DMS79 (cell line): ENCODE measurements at regions not wholly inside any gene's neighbourhood (a gene's known extent, or its start where the extent isn't known, plus 50 kb on each side); places are given as distances from the start of the nearest gene placed in this dataset.
"Not testable (repeated sequence)": the region's sequence is repeated elsewhere in the genome, so short reads cannot be mapped to it uniquely, and the experiment has no call there.

Source experiments
- DNase-seq: peaks from one replicate; lab custom pipeline; 2025; lab: John Stamatoyannopoulos, UW

GRCh38 chr11:116335078-116335477 is 437.7 kb downstream of the BUD13 start:
- no peak for DNase-seq

DNA sequence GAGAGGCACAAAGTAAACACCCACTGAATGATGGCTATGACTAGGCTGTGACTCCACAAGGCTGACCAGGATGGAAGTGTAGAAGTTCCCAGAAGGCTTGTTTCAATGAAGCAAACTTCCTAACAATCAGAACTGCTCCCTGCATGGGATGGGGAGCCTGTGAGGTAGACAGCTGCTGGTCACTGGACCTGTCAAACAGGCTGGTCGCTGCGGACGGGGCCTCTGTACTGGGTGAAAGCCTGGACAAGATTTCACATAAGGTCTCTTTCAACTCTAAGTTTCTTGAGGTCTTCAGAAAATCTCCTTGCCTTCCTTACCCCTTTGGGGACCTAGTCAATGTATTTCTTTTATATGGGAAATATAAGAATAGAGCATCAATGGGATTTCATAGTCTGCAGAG is 438.2 kb downstream of the BUD13 start:
- DNase-seq = no peak

GRCh38 chr11:116333001-116333535 is 439.7 kb downstream of the BUD13 start:
- DNase-seq = no peak

- DNase-seq = no peak
These were observed 440.4 kb downstream of the BUD13 start for GRCh38 chr11:116332391-116332790.

GRCh38 chr11:116331381-116331780 is 441.4 kb downstream of the BUD13 start:
- DNase-seq = no peak

DNA sequence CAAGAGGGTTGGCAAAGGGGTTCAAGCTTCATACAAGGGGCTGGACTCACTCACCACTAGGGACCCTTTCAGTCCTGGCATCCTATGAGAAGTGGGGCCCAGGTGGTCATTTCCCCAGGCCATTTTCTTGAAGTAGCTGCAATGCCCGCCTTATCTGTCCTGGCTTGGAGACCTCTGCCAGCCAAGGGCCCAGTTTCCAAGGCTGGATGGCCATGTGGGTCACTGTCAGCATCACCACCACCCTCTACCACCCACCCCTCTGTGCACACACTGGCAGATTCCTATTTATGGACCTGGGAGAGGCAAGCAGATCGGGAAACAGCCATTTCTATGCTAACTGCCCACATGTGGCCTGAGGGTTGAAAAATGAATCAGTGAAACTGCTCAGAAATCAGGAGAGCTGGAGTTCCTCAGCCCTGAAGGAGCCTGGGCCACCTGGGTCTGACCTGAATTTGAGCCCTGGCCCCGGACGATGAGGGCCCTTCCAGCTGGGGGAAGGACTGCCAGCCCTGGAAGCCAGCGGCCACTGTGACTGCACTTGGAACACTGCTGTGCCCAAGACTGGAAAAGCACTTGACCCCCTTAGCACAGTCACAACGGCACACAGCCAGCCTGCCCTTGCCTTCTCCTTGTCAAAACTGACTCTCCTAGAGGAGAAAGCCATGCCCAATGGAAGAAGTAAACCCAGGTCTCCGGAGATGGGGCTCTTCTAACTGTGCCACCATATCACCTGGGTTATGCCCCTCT is 442.2 kb downstream of the BUD13 start:
- no peak for DNase-seq

- DNase-seq = no peak
These were observed 443.3 kb downstream of the BUD13 start for GRCh38 chr11:116329354-116330090.

DNA sequence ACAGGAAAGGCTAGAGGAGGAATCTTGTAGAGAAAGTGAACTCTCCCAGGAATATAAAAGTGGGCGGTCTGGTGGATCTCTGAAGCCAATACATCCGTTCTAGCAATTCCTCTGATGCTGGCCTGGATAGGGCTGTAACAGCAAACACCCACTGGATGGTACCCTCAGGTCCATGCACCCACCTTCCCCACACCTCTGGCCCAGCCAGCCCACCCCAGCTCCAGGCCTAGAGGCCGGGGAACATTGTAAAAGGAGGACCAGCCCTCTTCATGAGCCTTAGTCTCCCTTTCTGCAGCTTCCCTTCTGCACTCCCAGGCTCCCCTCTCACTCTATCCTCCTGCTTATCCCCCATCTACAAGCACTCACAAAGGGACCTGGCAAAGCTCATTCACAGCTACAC is 443.9 kb downstream of the BUD13 start:
- DNase-seq = no peak

- DNase-seq = no peak
These were observed 444.4 kb downstream of the BUD13 start for GRCh38 chr11:116328391-116328790.

GRCh38 chr11:116326146-116326545 is 446.6 kb downstream of the BUD13 start:
- no peak for DNase-seq

DNA sequence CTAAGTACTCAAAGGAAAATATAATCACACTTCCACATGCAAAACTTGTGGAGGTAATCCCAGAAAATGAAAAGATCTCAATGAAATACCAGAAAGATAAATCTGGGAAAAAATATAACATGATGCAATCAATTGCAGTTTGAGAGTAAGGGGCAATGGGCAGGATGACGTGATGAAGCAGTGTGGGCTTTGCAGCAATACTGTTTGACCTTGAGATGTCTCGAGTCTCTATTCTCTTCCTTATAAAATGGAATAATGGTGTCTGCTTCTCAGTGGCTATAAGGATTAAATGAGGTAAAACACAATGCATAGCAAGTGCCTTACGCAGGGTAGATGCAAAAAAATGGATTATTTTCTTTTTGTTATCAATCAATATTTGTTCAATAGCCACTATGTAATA is 447.5 kb downstream of the BUD13 start:
- DNase-seq = no peak

DNA sequence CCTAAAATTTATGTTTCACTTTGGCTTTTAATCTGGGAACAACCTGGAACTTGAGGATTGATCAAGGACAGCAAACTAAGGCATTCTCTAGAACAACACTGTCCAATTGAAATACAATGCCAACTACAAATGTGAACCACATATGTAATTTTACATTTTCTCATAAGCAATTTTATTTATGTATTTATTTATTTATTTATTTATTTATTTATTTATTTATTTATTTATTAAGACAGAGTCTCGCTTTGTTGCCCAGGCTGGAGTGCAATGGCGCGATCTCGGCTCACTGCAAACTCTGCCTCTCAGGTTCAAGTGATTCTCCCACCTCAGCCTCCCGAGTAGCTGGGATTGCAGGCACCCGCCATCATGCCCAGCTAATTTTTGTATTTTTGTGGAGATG is 448.7 kb downstream of the BUD13 start:
- not testable (repeated sequence) for DNase-seq

DNA sequence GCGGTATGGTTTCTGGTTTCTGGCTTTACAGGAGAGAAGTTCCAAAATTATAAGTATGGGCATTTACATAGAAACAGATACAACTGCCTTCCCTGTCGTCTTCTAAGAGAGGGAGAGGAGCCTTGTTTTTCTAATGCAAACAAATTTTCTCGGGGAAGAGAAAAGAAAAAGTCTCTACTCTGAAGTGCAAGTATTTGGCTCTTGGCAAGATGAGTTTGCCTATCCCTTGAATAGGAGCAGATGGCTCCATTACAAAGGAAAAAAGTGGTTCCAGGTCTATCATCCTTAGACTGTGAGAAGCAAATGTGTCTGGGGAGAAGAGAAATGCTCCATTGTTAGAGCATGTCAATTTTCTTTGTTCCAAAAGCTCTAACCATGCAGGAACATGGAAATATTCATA is 455.6 kb downstream of the BUD13 start:
- DNase-seq = no peak

- no peak for DNase-seq
These were observed 458.8 kb downstream of the BUD13 start for GRCh38 chr11:116314006-116314405.

DNA sequence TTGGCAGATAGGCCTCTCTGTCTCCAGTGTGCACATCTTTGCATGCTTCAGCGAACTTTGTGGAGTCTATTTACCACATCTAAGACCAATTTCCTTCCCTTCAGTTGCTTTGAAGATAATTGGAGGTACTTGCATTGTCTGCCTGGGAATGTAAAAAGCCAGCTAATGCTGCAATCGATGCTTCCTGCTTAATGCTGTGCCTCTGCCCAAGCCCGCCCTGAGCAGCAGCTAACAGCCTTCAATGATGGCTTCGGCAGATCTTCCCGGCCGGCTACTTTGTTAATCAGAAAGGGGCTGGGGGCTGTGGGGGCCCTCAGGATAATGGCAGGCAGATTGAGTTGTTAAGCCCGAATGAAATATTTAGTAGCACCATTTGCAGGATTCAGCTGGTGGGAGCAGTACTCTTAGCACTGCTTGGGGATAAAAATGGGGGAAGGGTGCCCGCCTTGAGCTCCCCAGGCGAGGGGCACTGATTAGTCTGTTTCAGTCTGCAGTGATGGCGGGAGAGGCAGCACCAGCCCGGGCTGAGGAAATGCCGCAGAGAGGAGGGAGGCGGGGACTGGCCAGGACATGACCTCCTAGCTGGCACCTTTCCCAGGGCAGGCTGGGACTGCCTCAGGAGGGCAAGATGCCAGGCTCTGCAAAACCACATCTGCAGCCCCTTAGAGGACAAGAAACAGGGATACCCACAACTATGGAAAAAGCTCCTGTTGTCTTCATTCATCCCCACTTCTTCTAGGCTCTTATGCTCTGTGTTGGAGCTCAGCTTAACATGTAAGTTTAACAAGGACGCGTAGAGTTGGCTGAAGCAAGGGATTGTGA is 460.0 kb downstream of the BUD13 start:
- peak; percentile 97 for DNase-seq

- DNase-seq = peak; percentile 4
These were observed 461.6 kb downstream of the BUD13 start for GRCh38 chr11:116311206-116311605.

DNA sequence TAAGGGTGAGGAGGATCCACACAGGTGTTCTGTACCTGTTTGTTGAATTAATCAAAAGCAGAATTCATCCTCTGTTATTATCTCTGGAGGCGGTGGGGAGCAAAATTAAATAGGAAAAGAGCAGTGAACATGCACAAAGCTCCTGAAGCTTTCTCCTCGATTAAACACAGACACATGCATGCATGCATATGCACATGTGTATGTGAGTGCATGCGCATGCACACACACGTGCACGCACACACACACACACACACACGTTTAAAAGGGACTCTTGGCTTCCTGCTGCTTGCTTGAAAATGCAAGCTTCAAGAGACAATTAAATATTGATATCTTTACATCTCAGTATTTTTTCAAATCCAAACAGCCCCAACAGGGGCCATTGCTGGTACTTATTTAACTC is 462.1 kb downstream of the BUD13 start:
- DNase-seq = no peak

DNA sequence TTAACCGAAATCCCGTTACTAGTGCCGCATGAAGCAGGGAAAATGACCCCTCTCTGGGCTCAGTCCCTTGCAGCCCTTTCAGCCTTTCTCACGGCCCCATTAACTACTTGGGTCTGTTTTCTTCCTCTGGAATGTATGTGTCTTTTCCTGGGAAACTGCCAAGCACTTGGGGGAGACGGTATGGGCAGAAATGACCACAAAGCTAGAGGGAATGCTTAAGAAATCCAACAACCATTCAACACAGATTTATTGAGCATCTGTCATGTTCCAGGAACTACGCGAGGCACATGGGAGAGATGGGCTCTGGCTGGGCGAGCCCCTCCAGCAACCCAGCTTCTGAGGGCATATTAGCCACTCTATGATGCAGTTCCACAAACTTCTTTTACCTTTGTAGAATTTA is 462.6 kb downstream of the BUD13 start:
- no peak for DNase-seq

GRCh38 chr11:116309446-116309845 is 463.3 kb downstream of the BUD13 start:
- no peak for DNase-seq

GRCh38 chr11:116302756-116303155 is 470.0 kb downstream of the BUD13 start:
- DNase-seq = no peak

- DNase-seq = no peak
These were observed 471.6 kb downstream of the BUD13 start for GRCh38 chr11:116301141-116301540.

- DNase-seq = no peak
These were observed 472.6 kb downstream of the BUD13 start for GRCh38 chr11:116300232-116300631.
